T-helper 1 cell treated with Interleukin-12 subunit alpha and Interleukin-12 subunit beta and Interleukin-4 antibody, amounts not matched to agents 30 ng/mL and 1 ng/mL, for 36 hours (primary cell): ENCODE measurements at regions not wholly inside any gene's neighbourhood (a gene's known extent, or its start where the extent isn't known, plus 50 kb on each side); places are given as distances from the start of the nearest gene placed in this dataset.
"Not testable (repeated sequence)": the region's sequence is repeated elsewhere in the genome, so short reads cannot be mapped to it uniquely, and the experiment has no call there.

Source experiments
- intact Hi-C: fragments of 100-400 bp; cut with micrococcal nuclease; formaldehyde crosslinking; loops from one replicate; pipeline ENCODE4 v1.15.1; 2024

DNA sequence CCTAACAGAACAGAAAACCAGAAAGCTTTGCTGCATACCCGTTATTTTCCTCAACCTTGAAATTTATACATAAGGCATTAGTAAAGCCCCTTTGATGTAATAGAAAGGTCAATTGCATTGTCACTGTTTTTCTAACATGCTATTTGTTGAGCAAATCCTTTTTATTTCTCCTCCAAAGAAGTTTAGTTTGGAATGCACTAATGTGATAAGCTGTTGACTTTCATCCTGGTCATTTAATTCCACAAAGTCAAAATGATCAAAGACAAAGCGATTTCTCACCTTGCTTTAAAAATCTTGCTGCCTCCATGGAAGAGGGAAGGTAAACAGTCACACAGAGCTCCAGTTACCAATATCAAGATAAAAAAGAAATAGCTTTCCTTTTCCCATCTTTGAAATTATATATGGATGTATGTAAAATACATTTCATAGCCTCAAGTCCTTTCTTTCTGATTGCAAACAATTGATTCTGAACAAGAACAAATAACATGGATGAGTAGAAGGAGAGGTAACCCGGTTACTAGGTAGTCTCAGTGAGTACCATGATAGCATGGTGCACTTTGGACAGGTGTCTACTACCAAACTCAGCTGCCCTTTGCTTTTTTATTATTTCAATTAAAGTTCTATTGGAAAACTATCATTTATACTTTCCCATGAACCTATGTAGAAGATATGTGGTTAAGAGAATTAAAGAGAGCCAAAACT lies 452.7 kb downstream of the STK39 start:
- intact Hi-C loops: no loop called here

DNA sequence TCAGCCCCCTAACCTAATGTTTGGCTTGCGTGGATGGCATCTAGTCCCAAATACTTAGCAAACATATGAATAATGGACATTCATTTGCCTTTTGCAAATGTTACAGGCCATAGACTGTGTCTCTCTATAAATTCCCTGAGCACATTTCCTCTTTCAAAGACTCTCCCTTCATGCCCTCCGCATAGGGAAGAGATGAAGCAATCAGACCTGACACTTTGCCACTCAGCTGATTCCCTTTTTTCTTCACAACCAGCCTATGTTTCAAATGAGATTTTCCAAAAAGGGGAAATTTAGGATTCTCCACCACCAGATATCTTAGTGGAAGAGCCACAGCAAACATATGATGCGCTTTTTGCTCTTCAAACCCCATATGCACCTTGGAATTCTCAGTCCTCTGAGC lies 453.7 kb downstream of the STK39 start:
- intact Hi-C loops: no loop called here

DNA sequence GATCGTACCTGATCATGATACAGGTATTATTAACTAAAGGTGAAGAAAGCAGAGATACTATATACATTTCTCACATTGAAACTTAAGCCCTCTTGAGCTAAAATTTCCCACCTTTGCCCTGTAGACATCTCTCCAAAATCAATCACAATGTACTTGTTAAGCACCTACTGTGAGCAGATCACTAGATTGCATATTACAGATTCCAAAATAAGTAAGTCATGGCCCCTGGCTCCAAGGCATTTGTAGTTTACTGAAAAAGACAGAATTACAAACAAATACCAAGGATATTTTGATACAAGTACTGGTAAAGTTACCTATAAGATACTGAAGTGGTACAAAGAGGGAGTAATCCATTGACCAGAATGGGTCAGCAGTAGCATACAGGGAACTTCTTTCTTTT lies 455.3 kb downstream of the STK39 start:
- intact Hi-C loops: no loop called here

DNA sequence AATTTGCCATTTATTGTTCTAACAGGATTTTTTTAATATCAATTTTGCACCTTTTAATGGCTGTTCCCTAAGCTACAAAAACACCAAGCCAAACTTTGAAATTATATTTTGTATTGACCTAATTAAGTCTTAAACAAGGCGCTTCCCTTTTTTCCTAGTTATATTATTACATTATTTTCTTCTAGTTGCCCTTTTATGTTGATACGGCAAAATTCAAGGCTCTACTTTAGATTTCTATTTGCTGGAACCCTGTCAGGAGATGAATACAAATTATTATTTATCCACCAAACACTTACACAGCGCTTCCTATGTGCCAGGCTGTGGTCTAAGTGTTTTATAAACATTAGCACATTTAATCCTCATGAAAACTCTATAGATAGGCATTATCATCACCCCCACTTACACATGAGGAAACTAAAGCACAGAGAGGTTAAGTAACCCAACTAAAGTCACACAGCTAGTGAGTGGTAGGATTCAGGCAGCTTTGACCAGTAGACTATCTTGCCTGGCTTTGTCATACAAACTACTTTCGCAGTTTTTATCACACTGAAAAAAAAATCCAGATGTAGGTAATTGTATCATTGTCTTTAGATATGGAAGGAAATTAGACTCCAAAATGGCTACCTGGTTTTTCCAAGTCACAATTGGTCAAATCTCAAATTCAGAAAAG lies 456.5 kb downstream of the STK39 start:
- intact Hi-C loops: no loop called here

DNA sequence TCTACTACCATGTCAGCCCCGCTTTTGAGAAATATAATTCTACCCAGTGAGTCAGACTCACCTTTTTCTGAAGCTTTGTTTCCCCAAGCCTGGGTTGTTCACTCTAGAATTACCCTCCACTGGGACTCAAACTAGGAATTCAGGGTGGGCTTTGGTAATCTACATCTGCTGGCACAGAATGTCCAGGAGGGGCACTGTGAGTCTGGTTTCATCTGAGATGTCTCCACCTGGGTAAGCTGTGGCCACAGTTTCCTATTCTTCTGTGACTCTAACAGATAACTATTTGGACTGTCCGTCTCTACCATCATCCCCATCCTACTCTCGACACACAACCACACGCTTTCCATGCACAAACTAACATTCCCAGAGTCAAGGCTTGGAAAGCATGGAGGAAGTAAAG lies 457.2 kb downstream of the STK39 start:
- intact Hi-C loops: no loop called here

DNA sequence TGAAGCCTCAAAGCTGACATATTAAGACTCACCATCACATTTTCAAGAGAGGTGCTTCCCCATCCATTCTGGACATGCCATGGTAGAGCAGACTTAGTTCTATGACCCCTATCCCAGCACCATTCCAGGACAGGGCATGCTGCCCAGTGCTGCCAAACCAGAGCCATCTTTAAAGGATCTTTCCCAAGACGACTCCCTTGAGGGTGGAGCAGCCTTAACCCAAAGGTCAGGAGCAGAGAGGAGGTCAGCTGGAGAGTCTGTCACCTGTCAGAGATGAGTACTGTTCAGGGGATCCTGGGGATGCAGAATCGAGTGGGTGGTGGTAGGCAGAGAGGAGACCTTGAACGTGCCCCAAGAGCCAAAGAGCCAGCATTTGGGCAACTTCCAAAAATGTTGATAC lies 459.8 kb downstream of the STK39 start:
- intact Hi-C loops: no loop called here

DNA sequence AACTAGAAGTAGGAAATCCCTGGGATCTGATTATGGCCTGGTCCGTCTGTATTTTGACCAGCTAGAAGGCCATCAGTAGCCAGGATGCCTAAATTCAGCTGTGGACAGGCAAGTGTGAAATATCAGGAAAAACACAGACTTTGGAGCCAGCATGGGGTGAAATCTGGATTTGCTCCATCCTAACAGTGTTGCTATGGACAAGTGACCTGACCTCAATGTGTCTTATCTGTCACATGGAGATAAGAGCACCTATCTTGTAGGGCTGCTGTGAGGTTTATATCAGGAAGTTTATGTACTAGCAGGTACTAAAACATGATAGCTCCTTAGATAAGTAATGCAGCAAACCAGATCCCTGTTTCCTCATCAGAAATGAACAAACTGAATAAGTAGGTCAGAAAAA lies 460.4 kb downstream of the STK39 start:
- intact Hi-C loops: no loop called here

DNA sequence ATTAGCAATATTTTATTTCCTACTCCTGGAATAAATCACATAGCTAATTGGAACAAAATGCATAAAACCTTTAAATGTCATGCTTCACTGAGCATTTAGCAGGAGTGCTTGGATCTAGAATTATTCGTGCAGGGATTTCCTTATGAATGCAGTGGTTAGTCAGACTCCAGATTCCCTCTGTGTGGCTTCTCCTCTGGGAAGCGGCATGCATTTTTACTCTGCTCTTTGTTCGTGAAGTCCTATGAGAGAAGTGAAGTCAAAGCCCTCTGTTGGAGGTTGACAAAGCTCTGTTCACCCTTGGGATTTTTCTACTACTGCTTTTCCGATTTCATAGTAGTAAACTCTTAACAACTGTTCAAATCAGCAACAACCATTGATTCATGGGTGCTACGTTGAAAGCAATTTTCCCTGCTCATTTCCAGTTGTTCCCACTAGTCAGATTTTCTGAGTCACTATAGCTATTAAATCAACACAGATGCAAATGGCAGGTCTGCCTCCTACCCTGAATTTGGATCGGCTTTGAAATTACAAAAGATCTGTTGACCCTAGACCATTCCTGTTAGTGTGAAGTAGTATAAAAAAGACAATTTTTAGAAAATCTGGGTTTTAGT lies 461.7 kb downstream of the STK39 start:
- intact Hi-C loops: no loop called here

DNA sequence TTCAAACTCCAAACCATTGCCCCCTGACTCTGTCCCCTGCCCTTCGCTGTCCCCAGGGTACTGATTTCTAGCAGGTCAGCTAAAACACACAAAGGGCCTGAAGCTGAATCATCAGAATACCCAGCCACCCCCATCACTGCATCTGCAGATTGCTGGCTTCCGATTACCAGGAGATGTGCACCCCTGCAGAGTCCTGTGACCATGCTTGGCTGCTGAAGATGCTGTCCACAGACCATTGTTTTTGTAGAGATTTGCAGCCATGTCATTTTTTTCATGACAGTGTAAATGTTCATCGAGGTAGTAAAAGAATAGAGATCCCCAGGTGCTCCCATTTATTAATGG lies 463.3 kb downstream of the STK39 start:
- intact Hi-C loops: no loop called here

DNA sequence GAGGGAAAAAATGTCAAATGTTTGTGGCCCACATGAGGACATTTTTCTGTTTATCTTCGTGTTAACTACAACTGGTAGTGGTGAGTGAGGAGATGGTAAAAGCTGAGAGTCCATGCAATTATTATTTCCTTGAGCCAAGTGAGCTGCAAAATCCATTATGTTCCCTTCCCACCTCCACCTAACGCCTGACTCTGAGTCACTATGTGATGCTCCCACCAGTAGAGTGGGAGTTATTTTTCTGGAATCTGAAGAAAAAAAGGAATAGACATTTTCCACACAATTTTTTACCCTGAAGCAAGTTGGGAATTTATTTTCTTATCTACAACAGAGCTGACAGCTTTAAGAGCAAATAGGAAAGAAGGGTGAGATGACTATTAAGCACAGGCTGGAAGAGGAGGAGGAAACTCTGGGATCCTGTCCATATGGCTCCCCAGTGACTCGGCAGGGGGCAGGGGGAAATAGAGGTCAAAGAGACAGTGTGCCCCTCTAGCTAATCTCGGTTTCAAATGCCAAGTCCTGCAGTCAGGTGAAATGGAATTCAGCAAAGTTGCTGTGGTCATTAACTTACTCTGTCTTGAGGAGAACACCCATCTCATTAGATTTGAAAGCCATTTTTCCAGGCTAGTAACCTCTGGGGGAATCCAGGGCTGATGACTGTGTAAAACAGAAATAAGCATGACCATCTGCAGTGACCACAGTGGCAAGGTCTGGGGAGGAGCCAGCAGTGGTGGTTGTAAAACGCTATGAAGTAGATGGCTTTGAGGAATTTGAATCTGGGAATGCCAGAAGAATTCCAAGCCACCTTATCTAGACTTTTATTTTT lies 463.9 kb downstream of the STK39 start:
- intact Hi-C loops: no loop called here

DNA sequence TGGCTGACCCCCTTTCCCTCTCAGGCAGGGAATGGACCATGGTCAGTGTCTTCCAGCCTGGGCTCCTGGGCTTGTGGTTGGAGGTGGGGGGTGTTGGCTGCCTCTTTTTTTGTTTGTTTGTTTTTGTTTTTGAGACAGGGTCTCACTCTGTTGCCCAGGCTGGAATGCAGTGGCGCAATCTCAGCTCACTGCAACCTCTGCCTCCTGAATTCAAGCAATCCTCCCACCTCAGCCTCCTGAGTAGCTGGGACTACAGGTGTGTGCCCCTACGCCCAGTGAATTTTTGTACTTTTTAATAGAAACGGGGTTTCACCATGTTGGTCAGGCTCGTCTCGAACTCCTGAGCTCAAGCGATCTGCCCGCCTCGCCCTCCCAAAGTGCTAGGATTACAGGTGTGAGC lies 465.8 kb downstream of the STK39 start:
- intact Hi-C loops: not testable (repeated sequence)

DNA sequence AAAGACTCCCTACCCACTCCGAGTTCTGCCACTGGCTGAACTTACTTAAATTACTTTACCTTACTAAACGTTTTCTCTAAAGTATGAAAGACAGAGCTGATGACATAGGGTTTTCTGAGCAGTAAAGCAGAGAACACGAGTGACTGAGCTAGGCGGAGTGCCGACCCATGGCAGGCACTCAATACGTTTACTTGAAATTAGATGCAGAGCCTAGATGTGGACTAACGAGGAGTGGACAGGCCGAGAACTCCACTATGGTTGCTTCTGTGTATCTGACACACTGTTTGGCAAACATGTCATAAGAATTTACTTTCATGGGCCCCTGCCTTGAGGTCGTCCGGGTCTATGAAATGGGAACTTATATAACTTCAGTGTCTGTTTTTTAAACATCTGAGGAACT lies 471.0 kb downstream of the STK39 start:
- intact Hi-C loops: no loop called here

DNA sequence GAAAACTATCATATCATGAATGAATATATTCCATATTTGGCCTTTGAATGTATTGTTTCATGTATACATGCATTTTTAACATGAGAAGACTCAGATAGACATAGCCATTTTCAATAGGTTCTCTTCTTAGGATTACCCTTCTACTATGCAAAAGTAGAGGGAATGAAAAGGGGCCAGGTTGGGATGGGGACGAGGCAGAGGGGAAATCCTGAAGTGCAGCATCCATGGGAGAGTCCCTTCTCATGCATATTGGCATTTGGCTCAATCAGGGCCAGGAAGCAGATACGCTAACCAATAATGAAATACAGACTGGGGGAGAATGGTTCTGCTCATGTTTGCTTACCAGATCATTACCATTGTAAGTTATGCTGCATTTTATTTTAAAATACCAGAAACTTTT lies 475.8 kb downstream of the STK39 start:
- intact Hi-C loops: no loop called here

DNA sequence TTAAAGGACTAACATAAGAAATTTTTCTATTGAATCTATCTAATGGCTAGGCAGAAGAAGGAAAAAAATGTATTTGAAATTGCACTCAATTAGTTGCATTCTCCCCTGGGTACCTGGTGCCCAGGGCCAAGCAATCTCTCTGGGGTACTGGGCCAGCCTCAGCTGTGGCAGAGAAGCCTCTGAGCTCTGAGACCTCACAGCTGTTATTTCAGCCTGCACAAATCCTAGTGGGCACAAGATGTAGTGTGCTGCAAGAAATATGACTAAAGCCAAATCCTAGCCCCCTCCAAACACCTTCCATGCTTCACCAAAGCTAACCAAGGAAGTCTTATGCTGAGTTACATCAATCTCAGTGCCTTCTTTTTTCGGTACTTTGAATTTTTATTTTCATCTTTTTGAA lies 478.4 kb downstream of the STK39 start:
- intact Hi-C loops: no loop called here

DNA sequence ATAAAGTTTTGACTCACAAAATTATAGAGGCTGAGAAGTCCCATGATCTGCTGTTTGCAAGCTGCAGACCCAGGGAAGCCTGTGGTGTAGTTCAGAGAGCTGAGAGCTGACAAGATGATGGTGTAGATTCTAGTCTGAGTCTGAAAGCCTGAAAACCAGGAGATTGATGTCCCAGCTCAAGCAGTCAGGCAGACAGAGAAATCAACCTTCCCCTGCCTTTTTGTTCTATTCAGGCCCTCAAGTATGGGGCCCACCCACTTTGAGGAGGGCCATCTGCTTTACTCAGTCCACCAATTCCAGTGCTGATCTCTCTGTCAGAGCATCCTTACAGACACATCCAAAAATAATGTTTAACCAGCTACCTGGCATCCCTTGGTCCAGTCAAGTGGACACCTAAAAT lies 479.6 kb downstream of the STK39 start:
- intact Hi-C loops: no loop called here

DNA sequence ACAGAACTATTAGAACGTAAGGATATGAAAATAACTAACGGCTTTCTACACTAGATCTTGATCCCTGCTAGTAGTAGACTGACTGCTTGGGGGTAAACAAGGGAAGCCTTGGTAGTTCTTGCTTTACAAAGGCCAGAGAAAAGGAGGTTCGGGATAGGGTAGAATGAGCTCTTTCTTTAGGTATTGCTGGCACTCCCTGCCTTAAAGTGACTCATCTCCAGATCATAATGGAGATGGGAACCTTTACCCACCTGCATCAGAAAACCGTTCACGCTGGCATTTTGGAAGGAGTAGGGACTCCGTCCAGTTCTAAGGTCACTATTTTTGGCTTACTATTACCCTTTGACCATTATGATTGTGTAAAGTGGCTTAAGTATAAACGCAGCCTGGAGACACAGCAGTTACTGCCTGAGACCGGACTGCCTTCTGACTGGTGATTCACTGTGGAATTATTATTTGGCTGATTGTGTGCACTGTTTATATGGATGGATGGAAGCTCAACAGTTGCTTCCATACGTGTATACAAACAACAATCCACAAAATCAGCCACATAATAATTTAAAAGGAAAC lies 482.5 kb downstream of the STK39 start:
- intact Hi-C loops: no loop called here

DNA sequence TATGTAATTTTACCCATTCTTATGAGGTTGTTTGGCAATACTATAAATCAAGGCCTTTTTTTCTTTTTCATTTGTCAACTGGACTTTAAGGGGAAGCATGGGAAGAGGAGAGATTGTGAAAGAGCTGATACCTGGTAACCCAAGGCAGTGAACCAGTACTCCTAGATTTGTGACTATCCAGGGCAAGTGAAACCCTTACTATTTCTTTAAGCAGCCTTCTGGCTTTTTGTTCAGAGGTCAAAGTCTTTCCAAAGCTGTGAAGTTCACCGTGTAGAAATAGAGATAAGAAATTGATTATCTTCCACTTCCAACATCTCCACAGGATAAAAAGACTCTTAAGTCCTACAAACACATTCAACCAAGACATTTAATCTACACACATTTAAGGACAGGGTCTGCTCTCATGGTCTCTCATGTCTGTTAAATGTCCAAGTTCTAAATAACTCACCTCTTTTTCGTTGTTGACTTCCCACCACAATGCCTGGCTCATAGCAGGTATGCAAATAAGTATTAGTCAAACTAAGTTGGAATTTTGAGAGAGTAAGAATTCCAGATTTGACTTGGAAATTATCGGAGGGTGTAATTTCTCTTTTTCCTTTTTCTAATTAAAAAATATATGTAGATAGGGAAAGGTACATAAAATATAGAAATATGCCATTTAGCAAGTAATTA lies 485.8 kb downstream of the STK39 start:
- intact Hi-C loops: no loop called here

DNA sequence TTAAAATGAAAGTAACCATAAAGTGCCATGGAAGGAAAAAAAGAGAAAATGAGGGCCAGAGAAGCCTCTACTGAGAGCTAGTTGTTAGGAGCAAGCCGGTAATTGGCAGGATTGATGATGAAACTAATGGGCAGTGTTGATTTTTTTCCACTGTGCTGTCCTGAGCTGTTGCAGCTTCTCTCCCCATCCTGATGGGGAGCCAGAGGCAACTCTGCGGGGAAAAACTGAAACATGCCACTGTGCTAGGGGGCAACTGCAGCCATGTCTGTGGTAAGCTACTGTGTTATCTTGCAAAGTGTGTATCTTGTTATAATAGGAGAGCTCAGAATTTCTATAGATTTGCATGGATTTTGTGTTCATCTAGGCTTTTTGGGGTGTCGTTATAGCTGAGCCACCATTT lies 487.9 kb downstream of the STK39 start:
- intact Hi-C loops: loop anchor here (10.0 kb wide), 1 partner anchor 355 kb away; no protein-coding TSS in a partner anchor

DNA sequence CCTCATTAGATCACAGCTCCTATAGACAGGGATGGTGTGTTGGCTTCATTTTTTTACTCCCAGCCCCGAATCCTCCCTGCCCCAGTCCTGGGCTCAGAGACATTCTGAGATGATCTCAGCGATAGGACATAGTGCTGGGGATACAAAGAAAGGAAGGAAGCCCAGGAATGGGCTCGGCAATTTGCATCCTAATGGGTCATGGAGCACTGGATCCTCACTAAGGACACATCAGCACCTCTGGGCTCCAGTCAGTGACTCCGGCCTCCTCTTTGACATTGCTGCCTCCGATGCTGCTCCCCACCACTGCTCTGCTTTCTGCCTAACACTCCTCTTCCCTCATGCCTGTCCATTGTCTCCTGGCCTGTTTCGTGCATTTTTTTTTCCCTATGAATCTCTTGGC lies 489.1 kb downstream of the STK39 start:
- intact Hi-C loops: loop anchor here (10.0 kb wide), 1 partner anchor 357 kb away; no protein-coding TSS in a partner anchor

DNA sequence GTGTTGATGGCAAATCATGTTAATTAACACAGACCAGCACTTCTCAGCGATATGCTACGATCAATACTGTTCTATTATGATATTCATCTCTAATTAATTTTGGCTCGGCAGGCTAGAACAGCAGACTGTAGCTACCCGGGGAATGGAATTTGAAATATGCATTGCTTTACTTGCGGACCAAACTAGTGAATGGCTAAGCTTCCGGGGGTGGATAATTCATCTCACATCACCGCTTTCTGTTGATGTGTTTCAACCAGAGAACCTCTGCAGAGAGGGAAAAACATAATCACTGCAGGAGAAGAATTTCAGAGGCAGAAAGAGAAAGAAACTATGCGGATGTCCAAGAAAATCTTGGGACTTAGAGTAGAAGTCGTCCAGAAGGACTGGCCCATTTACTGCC lies 490.9 kb downstream of the STK39 start:
- intact Hi-C loops: loop anchor here (10.0 kb wide), 1 partner anchor 358 kb away; no protein-coding TSS in a partner anchor

DNA sequence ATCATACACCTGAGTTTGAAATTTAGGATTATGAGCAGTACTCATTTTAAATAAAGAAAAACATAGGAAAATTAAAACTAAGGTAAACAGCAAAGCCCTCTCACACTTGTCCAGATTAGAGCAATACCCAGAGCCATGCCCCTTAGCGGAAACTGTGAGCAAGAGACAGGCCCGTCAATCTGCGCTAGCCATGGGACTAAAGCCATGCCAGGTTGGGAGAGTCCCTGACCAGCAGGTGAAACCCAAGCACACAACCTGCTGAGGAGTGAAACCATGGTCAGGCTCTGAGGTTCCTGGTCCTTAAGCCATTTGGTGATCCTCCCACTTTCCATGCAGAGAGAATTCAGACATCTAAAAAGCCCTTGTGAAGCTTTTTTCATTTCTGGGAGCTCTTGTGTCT lies 494.3 kb downstream of the STK39 start:
- intact Hi-C loops: loop anchor here (10.0 kb wide), 1 partner anchor 362 kb away; no protein-coding TSS in a partner anchor
